Upper lobe of right lung (tissue), 1 donor: ENCODE measurements at regions not wholly inside any gene's neighbourhood (a gene's known extent, or its start where the extent isn't known, plus 50 kb on each side); places are given as distances from the start of the nearest gene placed in this dataset.
A peak's percentile ranks its signal among the peaks of the same experiment; 100 is the strongest.
"Not testable (repeated sequence)": the region's sequence is repeated elsewhere in the genome, so short reads cannot be mapped to it uniquely, and the experiment has no call there.

Source experiments
- ATAC-seq: fragments of 200-7000 bp; cut with Tn5 transposase; one replicate; pipeline ENCODE4 v1.9.1; 2020; ENCODE audit warnings: mild to moderate bottlenecking, moderate library complexity
- DNase-seq: peaks from one replicate; pipeline ENCODE4 v3.0.0-alpha.2; 2020
- H3K27ac ChIP-seq: fragments of 200-600 bp; one replicate; pipeline ENCODE4 v1.8.0; 2022
- H3K27me3 ChIP-seq: fragments of 200-600 bp; one replicate; pipeline ENCODE4 v1.8.0; 2022; ENCODE audit warnings: mild to moderate bottlenecking
- H3K36me3 ChIP-seq: fragments of 200-600 bp; one replicate; pipeline ENCODE4 v1.8.0; 2022
- H3K4me1 ChIP-seq: fragments of 200-600 bp; one replicate; pipeline ENCODE4 v1.8.0; 2022
- H3K4me3 ChIP-seq: fragments of 200-600 bp; one replicate; pipeline ENCODE4 v1.8.0; 2022; ENCODE audit warnings: mild to moderate bottlenecking
- H3K9me3 ChIP-seq: fragments of 200-600 bp; one replicate; pipeline ENCODE4 v1.8.0; 2022
- CTCF ChIP-seq: fragments of 200-600 bp; IDR thresholded peaks from one replicate; pipeline ENCODE4 v1.8.0; 2022; ENCODE audit warnings: antibody characterized with exemption
- intact Hi-C: fragments of 100-400 bp; cut with DNase I; formaldehyde crosslinking; loops from one replicate; pipeline ENCODE4 v1.11.0; 2022
- donor health status: DM: no; HTN: yes; CAD: no; lungs with severe emphysema.

- H3K4me1 ChIP-seq, H3K9me3 ChIP-seq, DNase-seq, H3K27ac ChIP-seq, H3K4me3 ChIP-seq, H3K36me3 ChIP-seq, ATAC-seq, intact Hi-C loops, H3K27me3 ChIP-seq: not testable (repeated sequence)
Measured at GRCh38 chr15:30729880-30730590, 104.1 kb downstream of the ARHGAP11B start.

- ATAC-seq, H3K27ac ChIP-seq, H3K36me3 ChIP-seq, H3K4me3 ChIP-seq, intact Hi-C loops, H3K4me1 ChIP-seq, H3K27me3 ChIP-seq, DNase-seq, H3K9me3 ChIP-seq: not testable (repeated sequence)
Measured at GRCh38 chr15:30730633-30731032, 104.7 kb downstream of the ARHGAP11B start.

- H3K9me3 ChIP-seq, DNase-seq, H3K27me3 ChIP-seq, H3K4me1 ChIP-seq, H3K4me3 ChIP-seq, intact Hi-C loops, H3K27ac ChIP-seq, ATAC-seq, H3K36me3 ChIP-seq: not testable (repeated sequence)
Measured at GRCh38 chr15:30732100-30732499, 106.2 kb downstream of the ARHGAP11B start.

- intact Hi-C loops, DNase-seq, H3K27me3 ChIP-seq, H3K36me3 ChIP-seq, ATAC-seq, H3K27ac ChIP-seq, H3K4me1 ChIP-seq, H3K9me3 ChIP-seq, H3K4me3 ChIP-seq: not testable (repeated sequence)
Measured at GRCh38 chr15:30735884-30736564, 110.1 kb downstream of the ARHGAP11B start.

- H3K27ac ChIP-seq, DNase-seq, H3K4me1 ChIP-seq, H3K9me3 ChIP-seq, H3K27me3 ChIP-seq, ATAC-seq, H3K4me3 ChIP-seq, H3K36me3 ChIP-seq, intact Hi-C loops: not testable (repeated sequence)
Measured at GRCh38 chr15:30742796-30743195, 116.9 kb downstream of the ARHGAP11B start.

GRCh38 chr15:30749048-30749447 lies 123.1 kb downstream of the ARHGAP11B start:
- H3K36me3 ChIP-seq, H3K4me3 ChIP-seq, H3K9me3 ChIP-seq, H3K4me1 ChIP-seq, H3K27ac ChIP-seq, intact Hi-C loops, DNase-seq, H3K27me3 ChIP-seq, ATAC-seq: not testable (repeated sequence)

GRCh38 chr15:30755036-30755687 lies 129.2 kb downstream of the ARHGAP11B start:
- intact Hi-C loops, H3K9me3 ChIP-seq, H3K4me1 ChIP-seq, H3K27ac ChIP-seq, H3K36me3 ChIP-seq, H3K27me3 ChIP-seq, H3K4me3 ChIP-seq: not testable (repeated sequence)
- ATAC-seq (peak; percentile 93), DNase-seq (peak; percentile 82)
- TF ChIP-seq CTCF = peak; percentile 46

GRCh38 chr15:30760633-30761032 lies 134.7 kb downstream of the ARHGAP11B start:
- H3K4me1 ChIP-seq, H3K27ac ChIP-seq, DNase-seq, ATAC-seq, H3K27me3 ChIP-seq, H3K9me3 ChIP-seq, H3K36me3 ChIP-seq, intact Hi-C loops, H3K4me3 ChIP-seq: not testable (repeated sequence)

- intact Hi-C loops, H3K27ac ChIP-seq, DNase-seq, H3K4me3 ChIP-seq, H3K36me3 ChIP-seq, H3K9me3 ChIP-seq, ATAC-seq, H3K4me1 ChIP-seq, H3K27me3 ChIP-seq: not testable (repeated sequence)
Measured at GRCh38 chr15:30761365-30761764, 135.4 kb downstream of the ARHGAP11B start.

- H3K9me3 ChIP-seq, H3K4me3 ChIP-seq, H3K4me1 ChIP-seq, H3K36me3 ChIP-seq, intact Hi-C loops, ATAC-seq, H3K27ac ChIP-seq, DNase-seq, H3K27me3 ChIP-seq: not testable (repeated sequence)
Measured at GRCh38 chr15:30769390-30770124, 134.2 kb upstream of the FAN1 start.
